Retina (tissue), 1 donor: ENCODE measurements at regions not wholly inside any gene's neighbourhood (a gene's known extent, or its start where the extent isn't known, plus 50 kb on each side); places are given as distances from the start of the nearest gene placed in this dataset.

ENCODE experiments used
- DNase-seq: peaks from one replicate; pipeline ENCODE4 v3.0.0-alpha.2; 2016

- no peak for DNase-seq
These were observed 52.8 kb upstream of the LYPLAL1 start for GRCh38 chr1:219120624-219121544.

DNA sequence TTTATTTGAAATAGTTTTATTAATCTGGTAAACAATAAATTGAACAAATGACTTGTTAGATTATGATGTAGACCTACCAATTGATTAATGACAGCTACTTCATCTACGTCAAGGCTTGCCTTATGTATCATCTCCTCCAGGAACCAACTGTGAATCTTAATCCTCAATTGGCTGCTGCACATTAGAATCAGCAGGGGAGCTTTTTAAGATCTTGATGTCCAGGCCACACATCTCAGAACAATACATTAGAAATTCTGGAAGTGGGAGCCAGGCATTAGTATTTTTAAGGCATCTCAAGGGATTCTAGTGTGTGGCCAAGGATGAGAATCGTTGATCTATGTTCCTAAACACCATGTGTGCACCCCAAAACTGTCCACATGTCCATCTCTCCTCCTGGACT lies 52.0 kb upstream of the LYPLAL1 start:
- DNase-seq, result no peak

DNA sequence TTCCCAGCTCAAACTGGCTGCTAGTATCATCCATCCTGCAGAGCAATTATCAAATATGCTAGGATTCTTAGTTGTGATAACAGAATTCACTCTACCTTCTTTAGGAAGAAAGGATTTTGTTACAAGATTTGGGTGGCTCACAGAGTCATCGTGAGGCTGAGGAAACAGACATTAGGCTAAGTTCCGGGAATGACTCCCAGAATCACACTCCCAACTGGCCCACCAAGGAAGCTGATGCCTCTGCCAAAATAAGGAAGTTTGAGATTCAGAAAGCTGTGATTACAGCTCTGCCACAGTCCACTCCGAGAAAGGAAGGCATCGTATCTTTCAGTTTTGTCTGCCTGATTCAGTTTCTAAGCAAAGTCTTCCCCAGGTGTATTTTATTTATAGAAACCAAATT lies 50.6 kb upstream of the LYPLAL1 start:
- DNase-seq, result no peak
